ENCODE measurements at regions not wholly inside any gene's neighbourhood (a gene's known extent, or its start where the extent isn't known, plus 50 kb on each side); places are given as distances from the start of the nearest gene placed in this dataset.

DNA sequence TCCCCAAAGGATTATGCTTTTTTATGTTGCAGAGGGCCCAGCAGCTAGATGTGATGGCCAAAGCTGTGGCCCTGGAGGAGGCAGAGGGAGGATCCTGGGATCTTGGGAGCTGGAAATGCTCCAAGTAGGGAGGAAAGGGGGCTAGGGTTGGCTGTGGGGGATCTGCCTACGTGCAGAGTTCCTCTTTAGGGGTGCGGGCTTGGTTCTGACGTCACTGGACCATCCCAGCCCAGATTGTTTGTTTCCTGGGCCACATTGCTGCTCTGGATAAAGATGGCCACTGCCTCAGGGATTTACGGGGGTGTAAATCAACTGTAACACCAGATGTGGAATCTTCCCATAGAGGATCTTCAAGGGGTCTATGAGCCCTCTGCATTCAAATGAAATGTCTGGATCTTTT lies 110.3 kb upstream of the SYT13 start:
- TF ChIP-seq, protein P1, sequence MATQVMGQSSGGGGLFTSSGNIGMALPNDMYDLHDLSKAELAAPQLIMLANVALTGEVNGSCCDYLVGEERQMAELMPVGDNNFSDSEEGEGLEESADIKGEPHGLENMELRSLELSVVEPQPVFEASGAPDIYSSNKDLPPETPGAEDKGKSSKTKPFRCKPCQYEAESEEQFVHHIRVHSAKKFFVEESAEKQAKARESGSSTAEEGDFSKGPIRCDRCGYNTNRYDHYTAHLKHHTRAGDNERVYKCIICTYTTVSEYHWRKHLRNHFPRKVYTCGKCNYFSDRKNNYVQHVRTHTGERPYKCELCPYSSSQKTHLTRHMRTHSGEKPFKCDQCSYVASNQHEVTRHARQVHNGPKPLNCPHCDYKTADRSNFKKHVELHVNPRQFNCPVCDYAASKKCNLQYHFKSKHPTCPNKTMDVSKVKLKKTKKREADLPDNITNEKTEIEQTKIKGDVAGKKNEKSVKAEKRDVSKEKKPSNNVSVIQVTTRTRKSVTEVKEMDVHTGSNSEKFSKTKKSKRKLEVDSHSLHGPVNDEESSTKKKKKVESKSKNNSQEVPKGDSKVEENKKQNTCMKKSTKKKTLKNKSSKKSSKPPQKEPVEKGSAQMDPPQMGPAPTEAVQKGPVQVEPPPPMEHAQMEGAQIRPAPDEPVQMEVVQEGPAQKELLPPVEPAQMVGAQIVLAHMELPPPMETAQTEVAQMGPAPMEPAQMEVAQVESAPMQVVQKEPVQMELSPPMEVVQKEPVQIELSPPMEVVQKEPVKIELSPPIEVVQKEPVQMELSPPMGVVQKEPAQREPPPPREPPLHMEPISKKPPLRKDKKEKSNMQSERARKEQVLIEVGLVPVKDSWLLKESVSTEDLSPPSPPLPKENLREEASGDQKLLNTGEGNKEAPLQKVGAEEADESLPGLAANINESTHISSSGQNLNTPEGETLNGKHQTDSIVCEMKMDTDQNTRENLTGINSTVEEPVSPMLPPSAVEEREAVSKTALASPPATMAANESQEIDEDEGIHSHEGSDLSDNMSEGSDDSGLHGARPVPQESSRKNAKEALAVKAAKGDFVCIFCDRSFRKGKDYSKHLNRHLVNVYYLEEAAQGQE (IDR thresholded peaks at IDR 0.05; ENCODE audit: insufficient read depth in 1 of 2, low read depth in 2 of 2, low read length in 2 of 2): no peak
- no peak for TF ChIP-seq TAF1 (IDR thresholded peaks at IDR 0.05; ENCODE audit: borderline replicate concordance, insufficient read depth, low read length)
- no peak for TF ChIP-seq POLR2AphosphoS5 (IDR thresholded peaks at IDR 0.05; ENCODE audit: low read depth, low read length)
- no peak for TF ChIP-seq SIN3A (IDR thresholded peaks at IDR 0.05; ENCODE audit: borderline replicate concordance, insufficient read depth, low read length)
- no peak for TF ChIP-seq FOXP2 (optimal IDR thresholded peaks at IDR 0.05; ENCODE audit: borderline replicate concordance, extremely low read depth, extremely low read length, insufficient read depth)

DNA sequence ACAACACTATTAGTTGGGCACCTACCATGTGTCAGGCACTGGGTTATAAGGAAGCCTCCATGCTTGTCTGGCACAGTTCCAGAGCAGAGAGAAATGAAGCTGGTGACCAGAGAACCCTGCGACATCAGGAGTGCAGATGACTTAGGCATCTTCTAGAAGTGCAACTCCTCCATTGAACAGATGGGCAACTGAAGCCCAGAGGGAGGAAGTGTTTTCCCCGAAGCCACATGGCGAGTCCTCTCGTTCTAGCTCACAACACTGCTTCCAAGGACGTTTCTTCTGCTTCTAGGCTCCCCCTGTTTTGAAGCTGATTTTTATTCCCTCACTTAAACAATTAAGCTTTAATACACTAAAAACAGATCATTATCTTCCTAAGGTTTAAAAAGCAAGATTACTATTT lies 109.8 kb upstream of the SYT13 start:
- TF ChIP-seq POLR2AphosphoS5 (IDR thresholded peaks at IDR 0.05; ENCODE audit: low read depth, low read length) (no peak), FOXP2 (optimal IDR thresholded peaks at IDR 0.05; ENCODE audit: borderline replicate concordance, extremely low read depth, extremely low read length, insufficient read depth) (no peak), TAF1 (IDR thresholded peaks at IDR 0.05; ENCODE audit: borderline replicate concordance, insufficient read depth, low read length) (no peak), SIN3A (IDR thresholded peaks at IDR 0.05; ENCODE audit: borderline replicate concordance, insufficient read depth, low read length) (no peak)
- TF ChIP-seq, protein P1 (IDR thresholded peaks at IDR 0.05; ENCODE audit: insufficient read depth in 1 of 2, low read depth in 2 of 2, low read length in 2 of 2): no peak

DNA sequence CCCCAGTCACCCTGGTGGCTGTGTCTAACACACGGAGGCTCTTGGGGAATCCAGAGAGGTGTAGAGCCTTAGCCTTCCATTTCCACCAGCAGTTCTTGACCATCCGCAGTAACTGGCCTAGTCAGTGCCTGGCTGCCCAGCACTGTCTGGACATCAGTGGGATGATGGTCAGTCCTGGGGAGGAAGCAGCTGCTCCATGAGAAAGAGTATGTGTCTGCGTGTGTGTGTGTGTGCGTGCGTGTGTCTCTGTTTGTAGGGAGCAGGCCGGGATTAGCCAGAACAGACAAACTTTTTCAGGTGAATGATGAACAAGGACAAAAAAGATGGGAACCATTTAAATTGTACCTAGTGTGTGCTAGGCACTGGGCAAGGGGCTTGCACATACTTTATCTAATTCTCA lies 109.3 kb upstream of the SYT13 start:
- TF ChIP-seq SIN3A (IDR thresholded peaks at IDR 0.05; ENCODE audit: borderline replicate concordance, insufficient read depth, low read length): no peak
- TF ChIP-seq POLR2AphosphoS5 (IDR thresholded peaks at IDR 0.05; ENCODE audit: low read depth, low read length): no peak
- no peak for TF ChIP-seq FOXP2 (optimal IDR thresholded peaks at IDR 0.05; ENCODE audit: borderline replicate concordance, extremely low read depth, extremely low read length, insufficient read depth)
- no peak for TF ChIP-seq TAF1 (IDR thresholded peaks at IDR 0.05; ENCODE audit: borderline replicate concordance, insufficient read depth, low read length)
- TF ChIP-seq, protein P1 (IDR thresholded peaks at IDR 0.05; ENCODE audit: insufficient read depth in 1 of 2, low read depth in 2 of 2, low read length in 2 of 2): no peak

DNA sequence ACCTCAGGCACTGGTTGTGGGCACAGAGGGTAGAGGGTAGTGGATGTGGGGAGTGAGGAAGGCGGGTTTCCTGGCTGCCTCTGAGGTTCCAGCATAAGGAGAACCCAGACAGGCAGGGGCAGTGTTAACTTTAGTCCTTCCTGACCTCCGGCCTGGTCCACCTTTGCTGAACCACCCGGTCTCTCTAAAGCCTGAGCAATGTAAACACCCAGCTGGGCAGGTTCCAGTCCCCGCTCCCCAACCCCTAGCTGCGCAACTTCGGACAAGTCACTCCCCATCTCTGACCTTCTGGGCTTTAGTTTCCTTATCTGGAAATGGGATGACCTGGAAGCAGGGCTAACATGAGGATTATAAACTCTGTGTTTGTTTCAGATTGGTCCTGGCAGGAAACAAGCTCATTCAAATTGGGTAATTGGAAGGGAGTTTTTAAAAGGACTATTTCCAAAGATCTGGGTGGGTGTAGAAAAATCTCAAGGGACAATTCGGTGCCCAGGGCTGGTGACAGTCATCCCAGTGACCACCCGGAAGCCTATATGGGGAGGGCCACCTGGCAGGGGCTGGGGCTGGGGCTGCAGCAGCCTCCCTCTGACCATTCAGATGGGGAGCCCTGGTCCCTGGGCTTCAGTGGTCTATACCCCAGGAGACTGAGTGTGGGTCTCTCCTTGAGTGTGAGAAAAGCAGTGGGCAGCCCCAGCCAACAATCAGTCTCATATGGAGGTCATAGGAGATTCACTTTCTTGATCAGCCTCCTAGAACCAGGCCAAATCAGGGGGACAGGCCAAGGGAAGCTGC lies 108.3 kb upstream of the SYT13 start:
- TF ChIP-seq FOXP2 (optimal IDR thresholded peaks at IDR 0.05; ENCODE audit: borderline replicate concordance, extremely low read depth, extremely low read length, insufficient read depth) (no peak), SIN3A (IDR thresholded peaks at IDR 0.05; ENCODE audit: borderline replicate concordance, insufficient read depth, low read length) (no peak), POLR2AphosphoS5 (IDR thresholded peaks at IDR 0.05; ENCODE audit: low read depth, low read length) (no peak), TAF1 (IDR thresholded peaks at IDR 0.05; ENCODE audit: borderline replicate concordance, insufficient read depth, low read length) (no peak)
- TF ChIP-seq, protein P1 (IDR thresholded peaks at IDR 0.05; ENCODE audit: insufficient read depth in 1 of 2, low read depth in 2 of 2, low read length in 2 of 2): no peak
